H54 (cell line): ENCODE measurements at regions not wholly inside any gene's neighbourhood (a gene's known extent, or its start where the extent isn't known, plus 50 kb on each side); places are given as distances from the start of the nearest gene placed in this dataset.

Experiments
- DNase-seq: peaks from one replicate; pipeline ENCODE4 v3.0.0; 2011; ENCODE audit warnings: low spot score, mixed read lengths; ENCODE audit not compliant: insufficient read length
- FAIRE-seq: peaks from 3 replicates; lab custom pipeline; 2011; peaks lifted over from hg19 to GRCh38; lab: Jason Lieb, UNC
- POLR2A ChIP-seq: IDR thresholded peaks from 2 replicates; pipeline ENCODE4 v1.6.1; 2011; ENCODE audit warnings: low read depth, mild to moderate bottlenecking, low read length

- FAIRE-seq = no peak
These were observed 242.8 kb upstream of the TLE3 start for GRCh38 chr15:70340494-70340870.

GRCh38 chr15:70339571-70340493 lies 242.1 kb upstream of the TLE3 start:
- no peak for DNase-seq
- TF ChIP-seq POLR2A = no peak
- FAIRE-seq = no peak

More at GRCh38 chr15:70340494-70340870, 242.8 kb upstream of the TLE3 start:
- no peak for DNase-seq
- no peak for TF ChIP-seq POLR2A

- TF ChIP-seq POLR2A = no peak
- no peak for DNase-seq
- no peak for FAIRE-seq
These were observed 239.8 kb upstream of the TLE3 start for GRCh38 chr15:70337277-70338186.

GRCh38 chr15:70336425-70337009 lies 238.8 kb upstream of the TLE3 start:
- no peak for FAIRE-seq

GRCh38 chr15:70334286-70334685 lies 236.6 kb upstream of the TLE3 start:
- FAIRE-seq (no peak), DNase-seq (no peak)
- TF ChIP-seq POLR2A = no peak

More at GRCh38 chr15:70336425-70337009, 238.8 kb upstream of the TLE3 start:
- no peak for DNase-seq
- TF ChIP-seq POLR2A = no peak

- FAIRE-seq (no peak), DNase-seq (no peak)
- no peak for TF ChIP-seq POLR2A
These were observed 231.5 kb upstream of the TLE3 start for GRCh38 chr15:70329179-70329578.

GRCh38 chr15:70328679-70329115 lies 231.0 kb upstream of the TLE3 start:
- FAIRE-seq = no peak
- DNase-seq = no peak
- TF ChIP-seq POLR2A = no peak

GRCh38 chr15:70327856-70328678 lies 230.3 kb upstream of the TLE3 start:
- DNase-seq (no peak), FAIRE-seq (no peak)
- no peak for TF ChIP-seq POLR2A

- FAIRE-seq = no peak
- no peak for DNase-seq
- no peak for TF ChIP-seq POLR2A
These were observed 229.7 kb upstream of the TLE3 start for GRCh38 chr15:70327328-70327855.

- FAIRE-seq = no peak
- no peak for TF ChIP-seq POLR2A
- DNase-seq = no peak
These were observed 226.6 kb upstream of the TLE3 start for GRCh38 chr15:70324001-70324974.

- DNase-seq = no peak
- FAIRE-seq = no peak
- no peak for TF ChIP-seq POLR2A
These were observed 225.6 kb upstream of the TLE3 start for GRCh38 chr15:70323111-70323851.
